ENCODE measurements at regions not wholly inside any gene's neighbourhood (a gene's known extent, or its start where the extent isn't known, plus 50 kb on each side); places are given as distances from the start of the nearest gene placed in this dataset.

GRCh38 chr1:187928288-187928687, 1099.5 kb downstream of the PLA2G4A start:
- TF ChIP-seq TAF1 (IDR thresholded peaks at IDR 0.05; ENCODE audit: borderline replicate concordance, low read depth, low read length) (no peak), POLR2A (IDR thresholded peaks at IDR 0.05; ENCODE audit: low read depth, low read length) (no peak), POLR2AphosphoS5 (IDR thresholded peaks at IDR 0.05; ENCODE audit: low read depth, low read length) (no peak)

All from GM12892 (cell line).